GM18951 (cell line): ENCODE measurements at regions not wholly inside any gene's neighbourhood (a gene's known extent, or its start where the extent isn't known, plus 50 kb on each side); places are given as distances from the start of the nearest gene placed in this dataset.
"Not testable (repeated sequence)": the region's sequence is repeated elsewhere in the genome, so short reads cannot be mapped to it uniquely, and the experiment has no call there.

Experiments used
- POLR2A ChIP-seq: IDR thresholded peaks from 4 replicates; pipeline ENCODE4 v1.6.1; 2011; ENCODE audit warnings: mild to moderate bottlenecking; ENCODE audit not compliant: insufficient read length, insufficient read depth; ENCODE audit errors: extremely low read depth
- in situ Hi-C: fragments of 300-500 bp; cut with MboI; formaldehyde crosslinking; loops from one replicate; pipeline ENCODE4 v1.12.0; 2022; ENCODE audit warnings: low sequenced_read_pairs, mixed read lengths, inconsistent platforms; ENCODE audit not compliant: unreplicated experiment

- in situ Hi-C loops = no loop called here
- TF ChIP-seq POLR2A = no peak
Measured at GRCh38 chr18:67410075-67411070, 106.1 kb downstream of the DSEL start.

GRCh38 chr18:67408240-67408639 lies 108.3 kb downstream of the DSEL start:
- in situ Hi-C loops = no loop called here
- no peak for TF ChIP-seq POLR2A

- in situ Hi-C loops = no loop called here
- no peak for TF ChIP-seq POLR2A
Measured at GRCh38 chr18:67406714-67407113, 109.8 kb downstream of the DSEL start.

GRCh38 chr18:67402543-67402942 lies 114.0 kb downstream of the DSEL start:
- no peak for TF ChIP-seq POLR2A
- in situ Hi-C loops = no loop called here

- in situ Hi-C loops = no loop called here
- TF ChIP-seq POLR2A = no peak
Measured at GRCh38 chr18:67400502-67401117, 115.9 kb downstream of the DSEL start.

GRCh38 chr18:67386032-67386431 lies 130.5 kb downstream of the DSEL start:
- no peak for TF ChIP-seq POLR2A
- in situ Hi-C loops = no loop called here

- in situ Hi-C loops = no loop called here
- no peak for TF ChIP-seq POLR2A
Measured at GRCh38 chr18:67385455-67385854, 131.1 kb downstream of the DSEL start.

GRCh38 chr18:67384057-67384456 lies 132.5 kb downstream of the DSEL start:
- in situ Hi-C loops = not testable (repeated sequence)

- in situ Hi-C loops = no loop called here
Measured at GRCh38 chr18:67381608-67382150, 134.8 kb downstream of the DSEL start.

GRCh38 chr18:67380867-67381266 lies 135.7 kb downstream of the DSEL start:
- TF ChIP-seq POLR2A = no peak
- in situ Hi-C loops = no loop called here

More at GRCh38 chr18:67381608-67382150, 134.8 kb downstream of the DSEL start:
- TF ChIP-seq POLR2A = no peak

- no peak for TF ChIP-seq POLR2A
- in situ Hi-C loops = no loop called here
Measured at GRCh38 chr18:67379981-67380380, 136.5 kb downstream of the DSEL start.

GRCh38 chr18:67376372-67376771 lies 140.1 kb downstream of the DSEL start:
- TF ChIP-seq POLR2A = no peak
- in situ Hi-C loops = no loop called here

GRCh38 chr18:67373636-67374035 lies 142.9 kb downstream of the DSEL start:
- in situ Hi-C loops = no loop called here

More at GRCh38 chr18:67373636-67374035, 142.9 kb downstream of the DSEL start:
- TF ChIP-seq POLR2A = no peak
